ENCODE measurements at regions not wholly inside any gene's neighbourhood (a gene's known extent, or its start where the extent isn't known, plus 50 kb on each side); places are given as distances from the start of the nearest gene placed in this dataset.

- no peak for TF ChIP-seq ZNF462 (CRISPR knock-in tag; IDR thresholded peaks at IDR 0.05)
- no peak for TF ChIP-seq ETS1 (IDR thresholded peaks at IDR 0.05)
- no peak for TF ChIP-seq ZNF331 (CRISPR knock-in tag; IDR thresholded peaks at IDR 0.05; ENCODE audit: low read depth)
- TF ChIP-seq, protein P1, sequence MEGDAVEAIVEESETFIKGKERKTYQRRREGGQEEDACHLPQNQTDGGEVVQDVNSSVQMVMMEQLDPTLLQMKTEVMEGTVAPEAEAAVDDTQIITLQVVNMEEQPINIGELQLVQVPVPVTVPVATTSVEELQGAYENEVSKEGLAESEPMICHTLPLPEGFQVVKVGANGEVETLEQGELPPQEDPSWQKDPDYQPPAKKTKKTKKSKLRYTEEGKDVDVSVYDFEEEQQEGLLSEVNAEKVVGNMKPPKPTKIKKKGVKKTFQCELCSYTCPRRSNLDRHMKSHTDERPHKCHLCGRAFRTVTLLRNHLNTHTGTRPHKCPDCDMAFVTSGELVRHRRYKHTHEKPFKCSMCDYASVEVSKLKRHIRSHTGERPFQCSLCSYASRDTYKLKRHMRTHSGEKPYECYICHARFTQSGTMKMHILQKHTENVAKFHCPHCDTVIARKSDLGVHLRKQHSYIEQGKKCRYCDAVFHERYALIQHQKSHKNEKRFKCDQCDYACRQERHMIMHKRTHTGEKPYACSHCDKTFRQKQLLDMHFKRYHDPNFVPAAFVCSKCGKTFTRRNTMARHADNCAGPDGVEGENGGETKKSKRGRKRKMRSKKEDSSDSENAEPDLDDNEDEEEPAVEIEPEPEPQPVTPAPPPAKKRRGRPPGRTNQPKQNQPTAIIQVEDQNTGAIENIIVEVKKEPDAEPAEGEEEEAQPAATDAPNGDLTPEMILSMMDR (conservative IDR thresholded peaks at IDR 0.05; ENCODE audit: low read depth in 2 of 2) = no peak
- no peak for TF ChIP-seq EZH2 (IDR thresholded peaks at IDR 0.05; ENCODE audit: low read depth, unreplicated experiment)
Observed at GRCh38 chr2:39948016-39948719, 169.1 kb upstream of the THUMPD2 start (continued).

Data from GM23338 (cell line).